ENCODE measurements at regions not wholly inside any gene's neighbourhood (a gene's known extent, or its start where the extent isn't known, plus 50 kb on each side); places are given as distances from the start of the nearest gene placed in this dataset.

- H3K27ac ChIP-seq, result no peak overlapping the region
- peaks cover 3% of the 10 kb centered on the region for H3K4me1 ChIP-seq
- no peaks in the 10 kb centered on the region for H3K36me3 ChIP-seq
- TF ChIP-seq, protein P1, sequence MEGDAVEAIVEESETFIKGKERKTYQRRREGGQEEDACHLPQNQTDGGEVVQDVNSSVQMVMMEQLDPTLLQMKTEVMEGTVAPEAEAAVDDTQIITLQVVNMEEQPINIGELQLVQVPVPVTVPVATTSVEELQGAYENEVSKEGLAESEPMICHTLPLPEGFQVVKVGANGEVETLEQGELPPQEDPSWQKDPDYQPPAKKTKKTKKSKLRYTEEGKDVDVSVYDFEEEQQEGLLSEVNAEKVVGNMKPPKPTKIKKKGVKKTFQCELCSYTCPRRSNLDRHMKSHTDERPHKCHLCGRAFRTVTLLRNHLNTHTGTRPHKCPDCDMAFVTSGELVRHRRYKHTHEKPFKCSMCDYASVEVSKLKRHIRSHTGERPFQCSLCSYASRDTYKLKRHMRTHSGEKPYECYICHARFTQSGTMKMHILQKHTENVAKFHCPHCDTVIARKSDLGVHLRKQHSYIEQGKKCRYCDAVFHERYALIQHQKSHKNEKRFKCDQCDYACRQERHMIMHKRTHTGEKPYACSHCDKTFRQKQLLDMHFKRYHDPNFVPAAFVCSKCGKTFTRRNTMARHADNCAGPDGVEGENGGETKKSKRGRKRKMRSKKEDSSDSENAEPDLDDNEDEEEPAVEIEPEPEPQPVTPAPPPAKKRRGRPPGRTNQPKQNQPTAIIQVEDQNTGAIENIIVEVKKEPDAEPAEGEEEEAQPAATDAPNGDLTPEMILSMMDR (IDR thresholded peaks at IDR 0.05), result no peak
- no peaks in the 10 kb centered on the region for H3K9me3 ChIP-seq
- intact Hi-C loops (cut with DNase I), result no loop called here
- no peak for ATAC-seq
- no peaks in the 10 kb centered on the region for H3K27me3 ChIP-seq
- no peak overlapping the region for H3K4me3 ChIP-seq
- DNase-seq, result no peak
These were observed 120.4 kb downstream of the LIPG start for GRCh38 chr18:49682173-49682802.

- H3K4me1 ChIP-seq, result peaks cover 3% of the 10 kb centered on the region
- no peak overlapping the region for H3K27ac ChIP-seq
- H3K36me3 ChIP-seq, result no peaks in the 10 kb centered on the region
- ATAC-seq, result no peak
- intact Hi-C loops (cut with DNase I), result no loop called here
- no peak for DNase-seq
- no peaks in the 10 kb centered on the region for H3K27me3 ChIP-seq
- TF ChIP-seq, protein P1 (IDR thresholded peaks at IDR 0.05), result no peak
- no peaks in the 10 kb centered on the region for H3K9me3 ChIP-seq
- H3K4me3 ChIP-seq, result no peak overlapping the region
These were observed 119.5 kb downstream of the LIPG start for GRCh38 chr18:49681387-49681786.

- Histone ChIP-seq H3K36me3 (no peaks in the 10 kb centered on the region), H3K27ac (no peak overlapping the region), H3K4me3 (no peak overlapping the region), H3K4me1 (no peaks in the 10 kb centered on the region), H3K27me3 (no peaks in the 10 kb centered on the region), H3K9me3 (no peaks in the 10 kb centered on the region)
- ATAC-seq (no peak), DNase-seq (no peak)
- TF ChIP-seq, protein P1 (IDR thresholded peaks at IDR 0.05), result no peak
- intact Hi-C loops (cut with DNase I), result no loop called here
These were observed 116.6 kb downstream of the LIPG start for GRCh38 chr18:49678440-49678839.

DNA sequence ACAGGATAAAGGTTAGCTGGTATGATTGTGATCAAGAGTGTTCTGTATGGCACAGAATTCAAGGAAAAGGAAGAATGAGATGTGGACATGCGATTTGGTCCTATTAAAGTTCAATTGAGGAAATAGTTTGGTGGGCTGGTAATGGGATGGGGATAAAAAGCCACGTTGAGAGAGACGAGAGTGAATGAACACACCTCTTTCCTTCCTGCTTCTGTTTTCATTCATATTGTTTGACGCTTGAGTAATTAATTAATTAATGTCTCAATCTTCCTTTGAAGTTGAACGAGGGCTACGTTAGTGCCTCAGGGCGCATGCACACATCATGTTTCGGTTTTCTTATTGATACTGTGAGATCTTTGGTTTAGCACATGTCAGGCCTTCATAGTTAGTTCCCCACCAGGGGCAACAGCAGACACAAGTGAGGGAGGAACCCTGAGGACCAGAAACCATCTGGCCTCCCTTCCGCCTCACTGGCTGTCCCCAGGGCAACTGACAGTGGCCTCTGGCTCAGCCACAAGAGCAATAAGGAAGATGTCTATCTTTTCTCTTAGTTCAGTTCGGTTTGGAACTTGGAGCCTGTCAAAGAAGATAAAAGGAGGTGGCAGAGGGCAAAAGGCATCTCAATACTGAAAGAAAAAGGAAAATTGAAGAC, 116.0 kb downstream of the LIPG start:
- Histone ChIP-seq H3K9me3 (no peaks in the 10 kb centered on the region), H3K4me3 (no peak overlapping the region), H3K27ac (no peak overlapping the region), H3K4me1 (no peaks in the 10 kb centered on the region), H3K27me3 (no peaks in the 10 kb centered on the region), H3K36me3 (no peaks in the 10 kb centered on the region)
- ATAC-seq, result no peak
- no peak for DNase-seq
- intact Hi-C loops (cut with DNase I), result no loop called here
- TF ChIP-seq, protein P1 (IDR thresholded peaks at IDR 0.05), result no peak

DNA sequence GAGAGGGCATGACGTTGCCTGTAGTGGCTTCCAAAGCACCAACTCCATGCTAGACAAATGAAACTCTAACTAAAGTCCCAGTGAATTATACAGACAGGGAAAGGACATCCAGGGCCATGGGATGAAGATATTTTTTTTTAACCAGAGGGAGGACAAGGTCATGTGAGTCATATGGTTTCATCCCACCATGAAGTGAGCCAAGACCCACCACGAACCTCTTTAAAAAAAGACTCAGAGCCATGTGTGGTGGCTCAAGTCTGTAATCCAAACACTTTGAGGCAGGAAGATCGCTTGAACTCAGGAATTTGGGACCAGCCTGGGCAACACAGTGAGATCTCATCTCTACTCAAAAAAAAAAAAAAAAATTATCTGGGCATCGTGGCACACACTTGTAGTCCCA, 115.2 kb downstream of the LIPG start:
- no peak for ATAC-seq
- no peaks in the 10 kb centered on the region for H3K9me3 ChIP-seq
- DNase-seq, result no peak
- no peaks in the 10 kb centered on the region for H3K27me3 ChIP-seq
- no peak overlapping the region for H3K4me3 ChIP-seq
- TF ChIP-seq, protein P1 (IDR thresholded peaks at IDR 0.05), result no peak
- intact Hi-C loops (cut with DNase I), result no loop called here
- no peaks in the 10 kb centered on the region for H3K4me1 ChIP-seq
- no peaks in the 10 kb centered on the region for H3K36me3 ChIP-seq
- no peak overlapping the region for H3K27ac ChIP-seq
